Skeletal muscle tissue (tissue), 3 donors: ENCODE measurements at regions not wholly inside any gene's neighbourhood (a gene's known extent, or its start where the extent isn't known, plus 50 kb on each side); places are given as distances from the start of the nearest gene placed in this dataset.

Source experiments
- H3K27ac ChIP-seq: one replicate; pipeline ENCODE4 v1.7.0; 2013; ENCODE audit warnings: mild to moderate bottlenecking, low read depth, low read length, inconsistent platforms
- H3K27me3 ChIP-seq, 3 donors: one replicate each; pipeline ENCODE4 v1.7.0; 2013; ENCODE audit warnings: low read length in 3 of 3; ENCODE audit not compliant: control insufficient read depth in 3 of 3, insufficient read depth in 3 of 3
- H3K36me3 ChIP-seq, 3 donors: one replicate each; pipeline ENCODE4 v1.7.0; 2013; ENCODE audit warnings: low read length in 3 of 3; ENCODE audit not compliant: control insufficient read depth in 3 of 3, insufficient read depth in 3 of 3
- H3K4me1 ChIP-seq, 3 donors: one replicate each; pipeline ENCODE4 v1.7.0; 2013; ENCODE audit warnings: low read length in 3 of 3, mild to moderate bottlenecking in 3 of 3; ENCODE audit not compliant: control insufficient read depth in 3 of 3, insufficient read depth in 3 of 3
- H3K4me3 ChIP-seq, 3 donors: one replicate each; pipeline ENCODE4 v1.7.0; 2013; ENCODE audit warnings: low read length in 3 of 3
- H3K9ac ChIP-seq, 3 donors: one replicate each; pipeline ENCODE4 v1.7.0; 2013; ENCODE audit warnings: low read length in 3 of 3, mild to moderate bottlenecking in 3 of 3, moderate library complexity in 2 of 3, low read depth in 1 of 3
- H3K9me3 ChIP-seq, 3 donors: one replicate each; pipeline ENCODE4 v1.7.0; 2013; ENCODE audit warnings: low read length in 3 of 3; ENCODE audit not compliant: control insufficient read depth in 3 of 3
- donor health status: Osteomylitis.

GRCh38 chr12:97948591-97948990 is 486.0 kb downstream of the RMST start:
- H3K36me3 ChIP-seq, result no peaks in the 10 kb centered on the region
- no peak overlapping the region for H3K4me3 ChIP-seq
- no peak overlapping the region for H3K27ac ChIP-seq
- H3K4me1 ChIP-seq, result no peaks in the 10 kb centered on the region
- H3K27me3 ChIP-seq, result no peaks in the 10 kb centered on the region
- no peak overlapping the region for H3K9ac ChIP-seq
- no peaks in the 10 kb centered on the region for H3K9me3 ChIP-seq

GRCh38 chr12:97951239-97951638 is 488.6 kb downstream of the RMST start:
- Histone ChIP-seq H3K27me3 (no peaks in the 10 kb centered on the region), H3K27ac (no peak overlapping the region), H3K36me3 (no peaks in the 10 kb centered on the region)

GRCh38 chr12:97951717-97952116 is 489.1 kb downstream of the RMST start:
- no peaks in the 10 kb centered on the region for H3K4me1 ChIP-seq
- no peak overlapping the region for H3K27ac ChIP-seq
- no peaks in the 10 kb centered on the region for H3K27me3 ChIP-seq
- H3K36me3 ChIP-seq, result no peaks in the 10 kb centered on the region
- no peak overlapping the region for H3K9ac ChIP-seq
- no peak overlapping the region for H3K4me3 ChIP-seq
- no peaks in the 10 kb centered on the region for H3K9me3 ChIP-seq

More at GRCh38 chr12:97951239-97951638, 488.6 kb downstream of the RMST start:
- H3K9ac ChIP-seq, result no peak overlapping the region
- no peak overlapping the region for H3K4me3 ChIP-seq
- H3K4me1 ChIP-seq, result no peaks in the 10 kb centered on the region
- no peaks in the 10 kb centered on the region for H3K9me3 ChIP-seq

- no peaks in the 10 kb centered on the region for H3K4me1 ChIP-seq
- H3K27ac ChIP-seq, result no peak overlapping the region
- no peaks in the 10 kb centered on the region for H3K36me3 ChIP-seq
- no peak overlapping the region for H3K9ac ChIP-seq
- no peaks in the 10 kb centered on the region for H3K27me3 ChIP-seq
- no peak overlapping the region for H3K4me3 ChIP-seq
- peaks cover 0 to 4% (median 4%) of the 10 kb centered on the region in 3 donors for H3K9me3 ChIP-seq
These were observed 494.5 kb downstream of the RMST start for GRCh38 chr12:97957109-97957508.

- Histone ChIP-seq H3K27me3 (no peaks in the 10 kb centered on the region), H3K4me3 (no peak overlapping the region), H3K36me3 (no peaks in the 10 kb centered on the region), H3K9me3 (peaks cover 0 to 4% (median 4%) of the 10 kb centered on the region in 3 donors), H3K9ac (no peak overlapping the region), H3K4me1 (no peaks in the 10 kb centered on the region), H3K27ac (no peak overlapping the region)
These were observed 497.6 kb downstream of the RMST start for GRCh38 chr12:97960225-97960624.

- H3K9ac ChIP-seq, result no peak overlapping the region
- H3K27ac ChIP-seq, result no peak overlapping the region
- H3K4me3 ChIP-seq, result no peak overlapping the region
- H3K27me3 ChIP-seq, result no peaks in the 10 kb centered on the region
- H3K4me1 ChIP-seq, result no peaks in the 10 kb centered on the region
- H3K9me3 ChIP-seq, result peaks cover 0 to 4% (median 4%) of the 10 kb centered on the region in 3 donors
- H3K36me3 ChIP-seq, result no peaks in the 10 kb centered on the region
These were observed 498.4 kb downstream of the RMST start for GRCh38 chr12:97960741-97961608.

- H3K9ac ChIP-seq, result no peak overlapping the region
- H3K4me3 ChIP-seq, result no peak overlapping the region
- no peak overlapping the region for H3K27ac ChIP-seq
- H3K9me3 ChIP-seq, result no peaks in the 10 kb centered on the region
- no peaks in the 10 kb centered on the region for H3K36me3 ChIP-seq
- H3K4me1 ChIP-seq, result no peaks in the 10 kb centered on the region
- peaks cover 0 to 3% (median 0%) of the 10 kb centered on the region in 3 donors for H3K27me3 ChIP-seq
These were observed 505.2 kb downstream of the RMST start for GRCh38 chr12:97967831-97968230.

- Histone ChIP-seq H3K4me1 (no peaks in the 10 kb centered on the region), H3K4me3 (no peak overlapping the region), H3K9me3 (no peaks in the 10 kb centered on the region), H3K9ac (no peak overlapping the region), H3K27me3 (peaks cover 0 to 3% (median 0%) of the 10 kb centered on the region in 3 donors), H3K36me3 (no peaks in the 10 kb centered on the region), H3K27ac (no peak overlapping the region)
These were observed 506.1 kb downstream of the RMST start for GRCh38 chr12:97968641-97969197.

GRCh38 chr12:97977870-97978405 is 515.3 kb downstream of the RMST start:
- Histone ChIP-seq H3K4me3 (no peak overlapping the region), H3K27ac (no peak overlapping the region), H3K4me1 (no peaks in the 10 kb centered on the region), H3K27me3 (no peaks in the 10 kb centered on the region), H3K9ac (no peak overlapping the region), H3K9me3 (peaks cover 0 to 4% (median 0%) of the 10 kb centered on the region in 3 donors), H3K36me3 (no peaks in the 10 kb centered on the region)

GRCh38 chr12:97982684-97983083 is 520.1 kb downstream of the RMST start:
- no peaks in the 10 kb centered on the region for H3K36me3 ChIP-seq
- no peaks in the 10 kb centered on the region for H3K4me1 ChIP-seq
- no peaks in the 10 kb centered on the region for H3K27me3 ChIP-seq
- H3K9ac ChIP-seq, result no peak overlapping the region
- peaks cover 0 to 4% (median 0%) of the 10 kb centered on the region in 3 donors for H3K9me3 ChIP-seq
- H3K27ac ChIP-seq, result no peak overlapping the region
- H3K4me3 ChIP-seq, result no peak overlapping the region
